NCI-H748 treated with DMSO at 0.1 percent for 48 hours (cell line): ENCODE measurements at regions not wholly inside any gene's neighbourhood (a gene's known extent, or its start where the extent isn't known, plus 50 kb on each side); places are given as distances from the start of the nearest gene placed in this dataset.
"Not testable (repeated sequence)": the region's sequence is repeated elsewhere in the genome, so short reads cannot be mapped to it uniquely, and the experiment has no call there.

Source experiments
- DNase-seq: peaks from one replicate; lab custom pipeline; 2025; lab: John Stamatoyannopoulos, UW

GRCh38 chr10:63783882-63784281 lies 262.7 kb downstream of the REEP3 start:
- no peak for DNase-seq

GRCh38 chr10:63788152-63788821 lies 267.1 kb downstream of the REEP3 start:
- no peak for DNase-seq

GRCh38 chr10:63795094-63795860 lies 274.1 kb downstream of the REEP3 start:
- no peak for DNase-seq

GRCh38 chr10:63798599-63799498 lies 277.6 kb downstream of the REEP3 start:
- DNase-seq, result no peak

GRCh38 chr10:63799521-63800300 lies 278.5 kb downstream of the REEP3 start:
- no peak for DNase-seq

GRCh38 chr10:63801166-63801565 lies 280.0 kb downstream of the REEP3 start:
- DNase-seq, result no peak

GRCh38 chr10:63806330-63806729 lies 285.1 kb downstream of the REEP3 start:
- no peak for DNase-seq

GRCh38 chr10:63812501-63812900 lies 291.3 kb downstream of the REEP3 start:
- DNase-seq, result no peak

GRCh38 chr10:63819753-63820329 lies 298.6 kb downstream of the REEP3 start:
- peak; percentile 28 for DNase-seq

GRCh38 chr10:63822496-63822895 lies 301.3 kb downstream of the REEP3 start:
- DNase-seq, result no peak

- no peak for DNase-seq
Observed at GRCh38 chr10:63825111-63825510, 303.9 kb downstream of the REEP3 start.

- DNase-seq, result no peak
Observed at GRCh38 chr10:63825766-63826165, 304.6 kb downstream of the REEP3 start.

- DNase-seq, result not testable (repeated sequence)
Observed at GRCh38 chr10:63827018-63827417, 305.8 kb downstream of the REEP3 start.

- no peak for DNase-seq
Observed at GRCh38 chr10:63829020-63829419, 307.8 kb downstream of the REEP3 start.

- DNase-seq, result no peak
Observed at GRCh38 chr10:63829573-63830149, 308.5 kb downstream of the REEP3 start.

- no peak for DNase-seq
Observed at GRCh38 chr10:63832686-63833085, 311.5 kb downstream of the REEP3 start.

- no peak for DNase-seq
Observed at GRCh38 chr10:63833411-63834060, 312.3 kb downstream of the REEP3 start.

GRCh38 chr10:63836666-63837442 lies 315.7 kb downstream of the REEP3 start:
- no peak for DNase-seq

GRCh38 chr10:63841761-63842160 lies 320.6 kb downstream of the REEP3 start:
- no peak for DNase-seq

GRCh38 chr10:63843107-63843506 lies 321.9 kb downstream of the REEP3 start:
- no peak for DNase-seq
